PFSK-1 (cell line): ENCODE measurements at regions not wholly inside any gene's neighbourhood (a gene's known extent, or its start where the extent isn't known, plus 50 kb on each side); places are given as distances from the start of the nearest gene placed in this dataset.

Experiments used
- POLR2AphosphoS5 ChIP-seq: IDR thresholded peaks from 2 replicates; pipeline ENCODE4 v1.6.1; 2012; ENCODE audit warnings: low read depth, mild to moderate bottlenecking, control low read depth, low read length, moderate library complexity
- REST ChIP-seq, 2 experiments: IDR thresholded peaks; 2 replicates each; pipeline versions ENCODE4 v1.6.1 to v1.8.0; 2011 to 2012; ENCODE audit warnings: low read depth in 2 of 2, low read length in 2 of 2, control low read depth in 1 of 2, inconsistent platforms in 1 of 2, mild to moderate bottlenecking in 1 of 2, moderate library complexity in 1 of 2; ENCODE audit not compliant: insufficient read depth in 1 of 2
- TAF1 ChIP-seq: IDR thresholded peaks from 2 replicates; pipeline ENCODE4 v1.6.1; 2012; ENCODE audit warnings: low read length, control low read depth, borderline replicate concordance; ENCODE audit not compliant: insufficient read depth

DNA sequence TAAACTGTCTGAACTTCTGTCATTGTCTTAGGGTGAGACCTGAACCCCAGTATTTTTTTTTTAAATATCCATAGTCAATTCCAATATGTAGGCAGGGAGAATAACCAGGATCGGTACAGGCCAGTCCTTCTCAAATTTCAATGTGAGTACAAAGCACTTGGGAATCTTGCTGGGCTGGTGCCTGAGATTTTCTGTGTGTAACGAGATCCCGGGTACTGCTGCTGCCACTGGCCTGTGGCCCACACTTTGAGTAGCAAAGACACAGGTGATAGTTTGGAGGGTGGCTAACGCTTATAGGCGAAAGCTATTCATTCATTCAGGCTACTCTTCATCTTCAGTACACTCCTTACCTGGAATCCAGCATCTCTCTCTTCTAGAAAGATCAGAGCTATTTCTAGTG, 923.6 kb upstream of the TENM3 start:
- TF ChIP-seq REST (IDR thresholded peaks at IDR 0.05; ENCODE audit: insufficient read depth in 1 of 2, low read depth in 2 of 2, low read length in 2 of 2) (no peak), POLR2AphosphoS5 (no peak), TAF1 (no peak)
